Myocyte (in vitro differentiated cells): ENCODE measurements at regions not wholly inside any gene's neighbourhood (a gene's known extent, or its start where the extent isn't known, plus 50 kb on each side); places are given as distances from the start of the nearest gene placed in this dataset.
"Not testable (repeated sequence)": the region's sequence is repeated elsewhere in the genome, so short reads cannot be mapped to it uniquely, and the experiment has no call there.

Experiments used
- DNase-seq: peaks from one replicate; pipeline ENCODE4 v3.0.0-alpha.2; 2012; ENCODE audit warnings: low read depth

- no peak for DNase-seq
Observed at GRCh38 chr5:61215996-61216395, 53.7 kb upstream of the SMIM15 start.

- no peak for DNase-seq
Observed at GRCh38 chr5:61216741-61217140, 54.5 kb upstream of the SMIM15 start.

GRCh38 chr5:61217214-61217613 is 54.9 kb upstream of the SMIM15 start:
- no peak for DNase-seq

DNA sequence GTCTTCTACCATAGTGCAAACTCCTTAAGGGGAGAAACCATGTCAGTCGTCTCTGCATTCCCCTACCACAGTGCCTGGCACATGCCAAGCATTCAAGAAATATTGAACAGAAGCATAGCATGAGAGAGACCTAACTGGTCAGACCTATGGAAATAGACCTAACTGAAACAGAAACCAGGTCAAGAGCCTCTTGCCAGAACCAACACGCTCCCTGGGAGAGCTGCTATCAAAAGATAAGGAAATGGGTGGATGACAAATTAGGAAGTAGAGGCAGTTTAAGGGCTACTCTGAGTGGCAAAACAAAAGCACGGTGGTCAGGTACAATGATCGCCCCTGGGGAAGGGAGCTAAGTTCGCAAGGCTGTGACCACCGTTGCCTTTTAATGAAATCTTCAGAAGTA is 66.0 kb upstream of the SMIM15 start:
- DNase-seq = no peak

GRCh38 chr5:61228691-61229280 is 66.5 kb upstream of the SMIM15 start:
- DNase-seq = peak; percentile 81

DNA sequence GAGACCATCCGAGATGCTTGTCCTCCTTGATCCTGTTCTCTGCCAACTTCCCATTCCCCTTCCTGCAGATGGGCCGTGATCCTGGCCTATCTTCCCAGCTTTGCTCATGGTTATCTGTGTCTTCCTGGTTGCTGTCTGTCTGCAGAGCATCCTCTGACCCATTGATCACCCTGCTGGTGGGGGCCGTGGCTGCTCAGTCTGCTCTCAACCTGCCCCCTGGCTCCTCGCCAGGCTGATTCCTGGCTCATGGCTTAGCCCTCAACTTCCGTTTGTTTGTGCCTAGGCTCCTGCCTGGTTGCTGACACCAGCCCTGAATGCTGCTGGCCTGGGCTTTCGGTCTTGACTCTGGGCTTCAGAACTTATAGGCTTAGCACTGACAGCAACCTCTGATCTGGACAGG is 67.1 kb upstream of the SMIM15 start:
- DNase-seq = no peak

GRCh38 chr5:61230492-61230891 is 68.2 kb upstream of the SMIM15 start:
- DNase-seq = no peak

- no peak for DNase-seq
Observed at GRCh38 chr5:61231813-61232212, 69.5 kb upstream of the SMIM15 start.

DNA sequence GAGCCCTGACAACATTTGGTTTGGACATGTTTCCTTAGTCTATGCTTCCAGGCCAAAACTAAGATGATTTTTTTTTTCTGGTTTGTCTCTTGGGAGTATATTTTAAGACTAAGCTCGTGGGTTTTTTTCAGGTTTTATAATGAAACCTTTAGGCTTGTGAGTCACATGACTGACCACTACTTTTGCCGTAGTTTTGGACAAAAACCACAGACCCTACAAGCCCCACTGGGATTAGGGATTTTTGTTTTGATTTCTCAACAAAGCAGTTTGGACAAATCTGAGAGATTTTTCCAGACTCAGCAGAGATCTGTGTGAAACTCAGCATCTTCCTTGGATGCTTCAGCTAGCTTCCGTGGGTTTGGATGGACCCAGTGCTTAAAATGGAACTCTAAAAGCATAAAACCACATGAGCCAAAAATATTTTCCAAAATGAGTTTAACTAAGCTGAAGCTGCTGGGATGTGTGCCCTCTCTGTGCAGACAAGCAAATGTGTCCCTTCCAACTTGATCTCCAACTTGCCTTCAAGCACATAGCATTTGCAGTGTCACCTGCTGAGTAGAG is 70.3 kb upstream of the SMIM15 start:
- DNase-seq = peak; percentile 66

DNA sequence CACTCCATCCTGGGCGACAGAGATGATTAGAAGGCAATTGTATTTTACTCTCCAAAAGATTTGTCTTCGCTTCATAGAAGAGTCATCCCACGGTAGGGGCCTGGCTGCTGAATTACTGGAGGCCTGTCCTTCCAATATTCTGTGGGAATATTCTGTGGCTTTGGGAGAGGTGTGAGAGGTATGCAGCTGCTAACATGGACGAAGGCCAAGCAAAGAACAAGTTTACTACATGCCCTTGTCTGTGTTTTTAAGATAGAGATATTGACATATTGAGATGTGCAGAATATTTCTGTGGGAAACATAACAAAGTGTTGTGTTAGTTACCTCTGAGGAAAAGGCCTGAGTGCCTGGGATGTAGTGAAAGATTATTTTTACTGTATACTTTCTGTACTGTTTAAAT is 71.8 kb upstream of the SMIM15 start:
- DNase-seq = peak; percentile 72

DNA sequence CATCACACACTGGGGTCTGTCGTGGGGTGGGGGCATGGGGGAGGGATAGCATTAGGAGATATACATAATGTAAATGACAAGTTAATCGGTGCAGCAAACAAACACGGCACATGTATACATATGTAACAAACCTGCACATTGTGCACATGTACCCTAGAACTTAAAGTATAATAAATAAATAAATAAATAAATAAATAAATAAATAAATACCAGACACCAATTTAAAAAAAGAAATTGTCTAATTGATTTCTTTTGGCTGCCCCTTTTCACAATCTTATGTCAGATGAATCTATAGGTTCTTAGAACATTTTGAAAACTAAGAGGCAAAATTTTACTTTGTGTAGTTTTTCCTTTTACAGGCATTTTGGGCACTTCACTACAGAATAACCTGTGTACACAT is 74.4 kb upstream of the SMIM15 start:
- DNase-seq = not testable (repeated sequence)

- DNase-seq = peak; percentile 35
Observed at GRCh38 chr5:61245486-61245885, 83.2 kb upstream of the SMIM15 start.

DNA sequence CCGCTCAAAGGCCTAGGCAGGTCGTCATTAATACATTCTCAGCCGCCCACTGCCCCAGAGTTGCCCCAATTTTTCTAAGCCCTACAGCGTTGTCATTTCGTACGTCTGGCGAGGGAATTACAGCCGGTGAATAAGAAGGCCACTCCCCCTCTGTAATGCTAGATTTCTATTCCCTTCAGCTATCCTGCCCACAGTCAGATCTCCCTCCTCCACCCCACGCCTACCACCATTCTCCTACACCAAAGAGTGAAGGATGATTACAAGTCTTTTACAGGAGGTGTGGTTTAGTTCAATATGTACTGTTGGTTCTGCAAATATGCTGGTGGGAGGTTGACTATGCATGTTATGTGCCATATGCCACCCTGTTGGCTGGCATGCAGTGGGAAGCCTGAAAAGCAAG is 83.7 kb upstream of the SMIM15 start:
- DNase-seq = no peak

DNA sequence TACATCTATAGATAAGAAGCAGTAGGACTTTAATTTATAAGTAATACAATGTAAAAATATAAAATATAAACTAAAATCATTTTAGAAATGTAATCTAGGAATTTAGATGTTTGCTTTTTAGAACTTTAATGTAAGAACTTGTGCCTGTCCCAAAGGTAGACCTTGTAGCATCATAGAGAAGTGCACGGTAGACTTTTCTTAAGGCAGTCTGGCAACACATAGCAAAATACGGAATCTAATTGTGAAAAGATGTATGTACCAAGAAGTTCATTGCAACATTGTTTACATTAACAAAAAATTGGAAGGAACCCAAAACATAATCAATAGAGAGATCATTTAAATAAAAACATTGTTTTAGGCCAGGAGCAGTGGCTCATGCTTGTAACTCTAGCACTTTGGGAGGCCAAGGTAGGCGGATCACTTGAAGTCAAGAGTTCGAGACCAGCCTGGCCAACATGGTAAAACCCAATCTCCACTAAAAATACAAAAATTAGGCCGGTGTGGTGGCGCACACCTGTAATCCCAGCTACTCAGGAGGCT is 84.6 kb upstream of the SMIM15 start:
- no peak for DNase-seq

GRCh38 chr5:61251874-61252642 is 80.0 kb upstream of the ZSWIM6 start:
- DNase-seq = no peak

- no peak for DNase-seq
Observed at GRCh38 chr5:61252643-61252925, 79.5 kb upstream of the ZSWIM6 start.

- no peak for DNase-seq
Observed at GRCh38 chr5:61253547-61253946, 78.5 kb upstream of the ZSWIM6 start.

DNA sequence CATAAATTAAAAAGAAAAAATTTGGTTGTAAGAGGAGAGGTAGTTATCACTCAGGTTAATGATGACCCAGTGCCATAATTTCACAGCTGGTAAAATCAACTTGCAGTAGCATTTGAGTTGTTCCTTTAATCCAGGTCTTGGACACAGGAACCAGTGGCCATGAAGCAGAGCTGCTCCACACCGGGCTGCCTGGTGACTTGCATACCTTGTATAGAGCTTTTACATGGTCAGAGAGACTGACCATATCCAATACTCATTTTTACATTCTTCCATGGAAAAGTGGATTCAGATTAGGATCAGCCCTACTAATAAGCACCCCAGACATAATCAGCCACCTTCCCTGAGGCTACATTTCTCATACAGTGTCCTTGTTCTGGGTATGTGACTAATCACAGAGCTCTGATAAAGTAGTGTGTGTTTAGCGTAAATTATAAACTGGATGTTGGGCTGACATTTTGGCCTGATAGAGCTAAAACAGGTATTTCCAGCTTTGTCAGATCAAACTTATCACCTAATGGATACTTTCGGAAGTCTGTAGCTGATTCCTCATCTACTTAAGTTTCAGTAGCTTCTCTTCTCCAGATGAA is 77.0 kb upstream of the ZSWIM6 start:
- no peak for DNase-seq

- DNase-seq = peak; percentile 23
Observed at GRCh38 chr5:61256474-61256873, 75.6 kb upstream of the ZSWIM6 start.

- no peak for DNase-seq
Observed at GRCh38 chr5:61257421-61257820, 74.6 kb upstream of the ZSWIM6 start.

DNA sequence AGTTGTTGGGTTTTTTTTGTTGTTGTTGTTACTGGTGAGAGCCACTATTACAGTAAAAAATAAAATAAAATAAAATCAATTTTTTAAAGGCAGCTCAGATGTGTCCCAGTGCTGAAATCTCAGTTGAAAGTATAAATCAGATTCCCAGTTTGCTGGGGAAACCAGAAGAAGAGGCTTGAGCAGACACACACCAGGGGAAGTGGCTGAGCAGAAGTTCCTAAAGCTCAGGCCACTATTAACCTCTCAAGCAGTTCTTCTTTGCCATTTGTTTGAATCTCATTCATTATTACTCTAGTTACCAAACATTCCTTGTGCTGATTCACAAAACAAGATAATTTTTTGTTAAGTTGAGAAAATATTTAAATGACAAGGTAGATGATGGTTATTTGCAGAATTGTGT is 70.9 kb upstream of the ZSWIM6 start:
- DNase-seq = no peak

GRCh38 chr5:61262080-61262479 is 70.0 kb upstream of the ZSWIM6 start:
- DNase-seq = peak; percentile 14
